Sigmoid colon (tissue), 4 donors: ENCODE measurements at regions not wholly inside any gene's neighbourhood (a gene's known extent, or its start where the extent isn't known, plus 50 kb on each side); places are given as distances from the start of the nearest gene placed in this dataset.

Experiments used
- CTCF ChIP-seq, 4 experiments: fragments of 450-650 bp in 3 of 4; fragments of 200-600 bp in 1 of 4; IDR thresholded peaks; one replicate each; pipeline ENCODE4 v1.5.1; 2016 to 2019; ENCODE audit warnings: antibody characterized with exemption in 4 of 4, mild to moderate bottlenecking in 3 of 4, moderate library complexity in 2 of 4
- EP300 ChIP-seq, 4 donors: sonication (generic); formaldehyde crosslinking; IDR thresholded peaks; one replicate each; pipeline ENCODE4 v1.6.1; 2017; ENCODE audit warnings: antibody characterized with exemption in 4 of 4
- POLR2A ChIP-seq, 2 donors: fragments of 450-650 bp; IDR thresholded peaks; one replicate each; pipeline ENCODE4 v1.6.1; 2016; ENCODE audit warnings: antibody characterized with exemption in 2 of 2, mild to moderate bottlenecking in 2 of 2, moderate library complexity in 2 of 2

DNA sequence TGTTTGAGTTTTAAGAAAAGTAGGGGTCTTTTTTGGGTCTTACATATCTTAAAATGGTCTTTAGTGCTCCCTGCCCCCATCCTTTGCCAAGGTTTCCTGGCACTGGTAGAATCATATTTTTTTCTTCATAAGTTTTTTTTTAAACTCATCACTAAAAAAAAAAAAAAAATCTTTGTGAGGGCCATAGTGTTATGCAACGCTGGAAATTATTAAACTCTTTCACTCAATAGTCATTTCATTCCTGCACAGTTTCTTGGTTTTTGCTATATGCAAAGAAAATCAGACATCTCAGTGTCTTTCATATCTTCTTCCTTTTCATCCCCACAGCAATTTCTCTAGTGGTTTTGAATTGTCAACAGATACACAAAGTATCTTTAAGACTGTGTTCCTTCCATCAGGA is 95.6 kb downstream of the TMA16 start:
- no peak for TF ChIP-seq POLR2A (IDR thresholded peaks at IDR 0.05)
- TF ChIP-seq EP300 (IDR thresholded peaks at IDR 0.05): no peak
- no peak for TF ChIP-seq CTCF (IDR thresholded peaks at IDR 0.05)
